HEK293T (cell line): ENCODE measurements at regions not wholly inside any gene's neighbourhood (a gene's known extent, or its start where the extent isn't known, plus 50 kb on each side); places are given as distances from the start of the nearest gene placed in this dataset.

Experiments
- BHLHE40 ChIP-seq: fragments of 450-650 bp; IDR thresholded peaks from 2 replicates; pipeline ENCODE4 v1.6.1; 2016; ENCODE audit warnings: mild to moderate bottlenecking, moderate library complexity, borderline replicate concordance
- CTBP1 ChIP-seq: fragments of 450-650 bp; IDR thresholded peaks from 2 replicates; pipeline ENCODE4 v1.6.1; 2016; ENCODE audit warnings: borderline replicate concordance
- ELF4 ChIP-seq: fragments of 450-650 bp; IDR thresholded peaks from 2 replicates; pipeline ENCODE4 v1.6.1; 2017; ENCODE audit warnings: antibody characterized with exemption
- FOXM1 ChIP-seq: fragments of 450-650 bp; IDR thresholded peaks from 2 replicates; pipeline ENCODE4 v1.6.1; 2017; ENCODE audit warnings: mild to moderate bottlenecking, borderline replicate concordance
- HDGF ChIP-seq: fragments of 450-650 bp; IDR thresholded peaks from 2 replicates; pipeline ENCODE4 v1.6.1; 2017; ENCODE audit warnings: antibody characterized with exemption, borderline replicate concordance
- ZNF384 ChIP-seq: fragments of 450-650 bp; IDR thresholded peaks from 2 replicates; pipeline ENCODE4 v1.6.1; 2016

GRCh38 chr18:61731693-61732376, 161.0 kb downstream of the RNF152 start:
- no peak for TF ChIP-seq FOXM1
- no peak for TF ChIP-seq ZNF384
- no peak for TF ChIP-seq CTBP1
- no peak for TF ChIP-seq BHLHE40
- no peak for TF ChIP-seq HDGF
- no peak for TF ChIP-seq ELF4
